ENCODE measurements at regions not wholly inside any gene's neighbourhood (a gene's known extent, or its start where the extent isn't known, plus 50 kb on each side); places are given as distances from the start of the nearest gene placed in this dataset.

DNA sequence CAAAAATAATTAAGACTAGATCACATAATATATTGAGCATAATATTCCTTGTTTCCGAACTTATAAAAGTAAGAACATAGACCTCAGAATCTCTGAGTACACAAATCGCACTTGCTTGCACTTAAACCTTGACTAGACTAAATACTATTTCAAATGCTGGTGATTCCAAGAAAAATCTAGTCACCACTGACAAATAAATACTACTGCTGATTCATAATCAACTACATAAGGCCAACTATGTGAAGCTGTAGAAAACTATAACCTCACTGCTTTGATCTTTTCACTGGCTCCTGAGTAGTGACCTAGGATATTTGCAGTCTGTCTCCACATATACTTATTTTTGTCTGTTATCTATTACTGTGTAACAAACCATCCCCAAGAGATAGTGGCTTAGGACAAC lies 245.4 kb downstream of the DIO2 start:
- H3K27ac ChIP-seq (ENCODE audit: low read depth, low read length), result no peak overlapping the region
- H3K4me1 ChIP-seq (ENCODE audit: insufficient read depth, low read length), result no peaks in the 10 kb centered on the region
- H3K9ac ChIP-seq (ENCODE audit: low read depth, low read length), result no peak overlapping the region
- no peaks in the 10 kb centered on the region for H3K27me3 ChIP-seq (ENCODE audit: insufficient read depth, low read length)
- no peaks in the 10 kb centered on the region for H3K36me3 ChIP-seq (ENCODE audit: insufficient read depth, low read length)
- no peaks in the 10 kb centered on the region for H3K9me3 ChIP-seq (ENCODE audit: insufficient read depth, low read depth, low read length)
- 90% methylated on average over 2 of the region's 2 CpGs for WGBS
- no peak overlapping the region for H3K4me3 ChIP-seq (ENCODE audit: low read length)

DNA sequence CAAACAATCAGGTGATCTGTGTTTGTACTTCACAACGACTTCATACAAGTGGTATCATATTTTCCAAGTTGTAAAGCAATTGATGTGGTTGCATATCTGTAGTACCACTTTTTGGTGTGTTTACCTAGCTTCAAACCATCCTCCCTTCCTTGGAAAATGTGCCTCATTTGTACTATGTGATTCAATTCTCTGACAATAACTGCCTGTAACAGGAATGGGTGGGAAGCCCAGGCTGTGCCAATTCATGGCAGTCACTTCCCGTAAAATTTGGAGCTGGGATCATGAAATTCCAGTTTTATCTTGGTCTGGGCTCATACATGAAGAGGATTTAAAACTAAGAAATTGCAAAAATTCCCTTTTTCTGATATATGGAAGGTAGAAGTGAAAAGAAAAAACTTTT lies 250.1 kb downstream of the DIO2 start:
- no peaks in the 10 kb centered on the region for H3K27me3 ChIP-seq (ENCODE audit: insufficient read depth, low read length)
- H3K9ac ChIP-seq (ENCODE audit: low read depth, low read length), result no peak overlapping the region
- H3K4me3 ChIP-seq (ENCODE audit: low read length), result no peak overlapping the region
- no peaks in the 10 kb centered on the region for H3K4me1 ChIP-seq (ENCODE audit: insufficient read depth, low read length)
- H3K9me3 ChIP-seq (ENCODE audit: insufficient read depth, low read depth, low read length), result no peaks in the 10 kb centered on the region
- 99% methylated on average over 2 of the region's 2 CpGs for WGBS
- no peaks in the 10 kb centered on the region for H3K36me3 ChIP-seq (ENCODE audit: insufficient read depth, low read length)
- no peak overlapping the region for H3K27ac ChIP-seq (ENCODE audit: low read depth, low read length)

DNA sequence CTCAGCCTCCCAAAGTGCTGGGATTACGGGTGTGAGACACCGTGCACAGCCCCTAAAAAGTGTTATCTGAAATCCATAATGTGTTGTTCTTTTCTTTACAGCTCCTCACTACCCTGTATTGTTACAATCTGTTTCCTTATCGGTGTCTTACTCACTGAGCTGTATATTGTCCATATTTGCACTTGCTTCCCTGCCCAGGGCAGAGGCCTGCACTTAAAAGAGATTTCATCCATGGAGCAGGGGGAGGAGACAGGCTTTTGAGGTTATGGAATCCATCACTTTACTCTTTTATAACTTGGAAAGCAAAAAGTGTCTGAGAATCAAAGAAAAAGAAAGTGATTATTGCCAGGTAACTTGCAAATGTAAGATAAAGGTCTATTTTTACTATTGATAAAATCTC lies 251.0 kb downstream of the DIO2 start:
- 98% methylated on average over 3 of the region's 3 CpGs for WGBS
- no peaks in the 10 kb centered on the region for H3K27me3 ChIP-seq (ENCODE audit: insufficient read depth, low read length)
- H3K27ac ChIP-seq (ENCODE audit: low read depth, low read length), result no peak overlapping the region
- no peak overlapping the region for H3K4me3 ChIP-seq (ENCODE audit: low read length)
- H3K9ac ChIP-seq (ENCODE audit: low read depth, low read length), result no peak overlapping the region
- no peaks in the 10 kb centered on the region for H3K9me3 ChIP-seq (ENCODE audit: insufficient read depth, low read depth, low read length)
- no peaks in the 10 kb centered on the region for H3K36me3 ChIP-seq (ENCODE audit: insufficient read depth, low read length)
- no peaks in the 10 kb centered on the region for H3K4me1 ChIP-seq (ENCODE audit: insufficient read depth, low read length)

DNA sequence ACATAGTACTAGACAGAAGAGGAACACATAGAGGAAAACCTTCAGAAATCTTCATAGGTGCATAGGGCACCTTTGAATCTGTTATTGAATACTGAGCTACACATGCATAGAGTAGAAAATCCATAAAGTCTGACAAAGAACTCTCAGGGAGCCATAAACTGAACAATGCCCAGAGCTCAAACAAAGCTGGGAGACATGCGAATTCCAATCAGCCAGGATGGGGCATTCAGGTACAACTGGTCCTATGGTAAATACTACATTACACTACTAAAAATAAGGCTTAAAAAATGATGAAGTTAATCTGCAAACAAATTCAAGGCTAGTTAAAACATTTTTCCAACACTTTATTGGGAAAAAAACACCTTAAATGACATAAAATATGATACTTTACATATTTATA lies 259.7 kb downstream of the DIO2 start:
- H3K4me1 ChIP-seq (ENCODE audit: insufficient read depth, low read length), result peaks cover 7% of the 10 kb centered on the region; the same call in 1 of the 2 replicates
- 69% methylated on average over 1 of the region's 1 CpG for WGBS
- no peak overlapping the region for H3K4me3 ChIP-seq (ENCODE audit: low read length)
- H3K27me3 ChIP-seq (ENCODE audit: insufficient read depth, low read length), result no peaks in the 10 kb centered on the region
- H3K27ac ChIP-seq (ENCODE audit: low read depth, low read length), result no peak overlapping the region
- no peak overlapping the region for H3K9ac ChIP-seq (ENCODE audit: low read depth, low read length)
- H3K9me3 ChIP-seq (ENCODE audit: insufficient read depth, low read depth, low read length), result no peaks in the 10 kb centered on the region
- H3K36me3 ChIP-seq (ENCODE audit: insufficient read depth, low read length), result no peaks in the 10 kb centered on the region

DNA sequence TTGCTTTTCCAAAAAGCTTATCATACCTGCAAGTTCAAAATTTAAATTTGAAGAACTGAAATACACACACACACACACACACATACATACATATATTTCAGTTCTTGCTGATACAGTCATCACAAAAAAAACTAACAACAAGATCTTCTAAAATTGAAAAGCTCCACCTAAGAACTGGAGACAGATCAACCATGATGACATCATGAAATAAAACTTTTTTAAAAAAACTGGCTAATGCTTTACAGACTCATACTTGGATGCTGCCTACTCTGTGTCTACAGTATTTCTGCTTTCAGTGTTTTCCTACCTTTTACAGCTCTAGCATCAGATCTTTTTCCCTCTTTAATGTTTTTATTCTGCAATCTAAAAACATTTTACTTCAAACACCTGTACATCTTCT lies 261.4 kb downstream of the DIO2 start:
- Histone ChIP-seq H3K27ac (ENCODE audit: low read depth, low read length) (no peak overlapping the region), H3K4me1 (ENCODE audit: insufficient read depth, low read length) (peaks cover 7% of the 10 kb centered on the region; the same call in 1 of the 2 replicates), H3K9me3 (ENCODE audit: insufficient read depth, low read depth, low read length) (no peaks in the 10 kb centered on the region), H3K27me3 (ENCODE audit: insufficient read depth, low read length) (no peaks in the 10 kb centered on the region), H3K4me3 (ENCODE audit: low read length) (no peak overlapping the region), H3K36me3 (ENCODE audit: insufficient read depth, low read length) (no peaks in the 10 kb centered on the region), H3K9ac (ENCODE audit: low read depth, low read length) (no peak overlapping the region)

DNA sequence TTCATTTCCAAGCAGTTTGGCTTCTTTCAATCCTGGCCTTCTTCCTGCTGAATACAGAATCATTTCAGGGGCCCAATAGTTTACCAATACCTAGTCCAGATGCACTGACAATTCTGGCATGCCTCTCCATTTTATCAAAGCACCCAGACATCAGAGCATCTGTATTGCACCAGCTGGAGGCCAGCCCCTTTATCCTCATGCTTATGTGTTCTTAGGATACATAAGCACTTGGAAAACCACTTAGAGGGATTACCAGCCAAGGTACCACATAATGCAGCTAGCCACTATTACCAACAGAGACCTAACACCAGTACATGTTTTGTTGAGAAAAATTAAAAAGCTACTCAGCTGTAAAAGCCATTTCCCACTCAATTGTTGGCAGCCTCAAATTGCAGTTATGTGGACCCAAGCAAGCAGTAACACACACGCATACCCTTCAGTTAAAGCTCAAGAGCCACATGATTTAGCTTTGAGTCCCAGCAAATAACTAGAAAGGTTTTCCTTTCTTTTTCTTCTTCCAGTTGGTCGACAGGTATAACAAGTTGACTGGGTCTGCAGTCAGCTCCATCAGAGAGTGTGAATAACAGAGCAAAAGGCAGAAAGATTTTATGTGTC lies 263.8 kb downstream of the DIO2 start:
- no peaks in the 10 kb centered on the region for H3K36me3 ChIP-seq (ENCODE audit: insufficient read depth, low read length)
- H3K9ac ChIP-seq (ENCODE audit: low read depth, low read length), result no peak overlapping the region
- no peak overlapping the region for H3K27ac ChIP-seq (ENCODE audit: low read depth, low read length)
- no peaks in the 10 kb centered on the region for H3K27me3 ChIP-seq (ENCODE audit: insufficient read depth, low read length)
- H3K4me1 ChIP-seq (ENCODE audit: insufficient read depth, low read length), result peaks cover 7% of the 10 kb centered on the region; the same call in 1 of the 2 replicates
- no peaks in the 10 kb centered on the region for H3K9me3 ChIP-seq (ENCODE audit: insufficient read depth, low read depth, low read length)
- WGBS, result 86% methylated on average over 2 of the region's 2 CpGs
- no peak overlapping the region for H3K4me3 ChIP-seq (ENCODE audit: low read length)

DNA sequence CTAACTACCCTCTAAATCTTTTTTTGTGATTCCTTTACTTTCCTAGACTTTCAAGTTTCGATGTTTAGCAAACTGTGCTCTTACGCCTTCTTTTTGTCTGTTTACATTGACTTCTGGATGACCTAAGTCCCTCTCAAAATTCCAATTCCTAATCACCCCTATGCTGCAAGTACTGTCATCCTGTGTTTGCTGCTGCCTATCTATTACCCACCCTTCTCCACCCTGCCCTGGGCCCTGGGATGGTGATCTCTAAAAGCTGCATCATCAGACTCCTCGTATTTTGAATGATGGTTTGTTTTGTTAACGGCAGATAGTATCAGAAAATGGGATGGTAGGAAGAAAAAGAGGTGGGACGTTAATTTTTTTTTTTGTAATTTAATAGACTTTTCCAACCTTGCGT lies 272.1 kb downstream of the DIO2 start:
- Histone ChIP-seq H3K4me1 (ENCODE audit: insufficient read depth, low read length) (no peaks in the 10 kb centered on the region), H3K9ac (ENCODE audit: low read depth, low read length) (no peak overlapping the region), H3K27ac (ENCODE audit: low read depth, low read length) (no peak overlapping the region), H3K27me3 (ENCODE audit: insufficient read depth, low read length) (no peaks in the 10 kb centered on the region), H3K4me3 (ENCODE audit: low read length) (no peak overlapping the region), H3K36me3 (ENCODE audit: insufficient read depth, low read length) (no peaks in the 10 kb centered on the region), H3K9me3 (ENCODE audit: insufficient read depth, low read depth, low read length) (no peaks in the 10 kb centered on the region)
- 92% methylated on average over 5 of the region's 6 CpGs for WGBS

DNA sequence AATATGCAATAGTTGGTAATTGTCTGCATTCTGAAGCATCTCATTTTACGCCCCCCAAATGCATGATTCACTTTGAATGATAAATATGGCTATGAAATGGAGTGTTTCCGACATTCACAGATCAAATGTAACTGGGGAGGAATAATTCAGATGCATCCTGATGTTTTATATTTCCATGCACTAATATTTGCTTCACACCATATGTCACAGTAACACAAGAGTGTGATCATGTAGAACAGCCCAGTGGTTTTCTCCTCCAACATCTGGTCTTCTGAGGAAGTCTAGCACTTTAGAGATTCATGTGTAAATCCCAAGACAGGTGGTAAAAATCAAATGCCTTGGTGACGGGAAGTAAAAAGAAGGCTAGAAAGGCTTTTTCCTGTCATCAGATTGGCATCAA lies 273.1 kb downstream of the DIO2 start:
- Histone ChIP-seq H3K9ac (ENCODE audit: low read depth, low read length) (no peak overlapping the region), H3K9me3 (ENCODE audit: insufficient read depth, low read depth, low read length) (no peaks in the 10 kb centered on the region), H3K27ac (ENCODE audit: low read depth, low read length) (no peak overlapping the region), H3K4me1 (ENCODE audit: insufficient read depth, low read length) (no peaks in the 10 kb centered on the region), H3K4me3 (ENCODE audit: low read length) (no peak overlapping the region), H3K27me3 (ENCODE audit: insufficient read depth, low read length) (no peaks in the 10 kb centered on the region), H3K36me3 (ENCODE audit: insufficient read depth, low read length) (no peaks in the 10 kb centered on the region)
- 94% methylated on average over 3 of the region's 3 CpGs for WGBS

DNA sequence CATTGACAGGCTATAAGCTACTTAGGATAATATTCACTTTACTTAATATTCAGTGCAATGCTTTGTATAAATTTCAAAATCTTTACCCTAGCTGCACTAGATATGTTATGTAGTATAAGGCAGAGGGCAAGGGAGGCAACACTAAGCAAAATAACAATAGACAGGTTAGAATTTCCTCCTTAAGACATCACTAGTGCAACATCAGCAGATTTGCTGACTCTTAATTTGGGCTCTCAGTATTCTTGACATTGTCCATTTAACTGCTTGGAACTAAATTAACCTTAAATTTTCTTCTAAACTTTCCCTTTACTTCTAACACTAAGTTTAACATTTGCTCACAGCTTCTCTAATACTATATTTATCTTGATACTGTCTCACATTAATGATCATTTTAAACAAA lies 273.9 kb downstream of the DIO2 start:
- no peak overlapping the region for H3K9ac ChIP-seq (ENCODE audit: low read depth, low read length)
- H3K36me3 ChIP-seq (ENCODE audit: insufficient read depth, low read length), result no peaks in the 10 kb centered on the region
- H3K27me3 ChIP-seq (ENCODE audit: insufficient read depth, low read length), result no peaks in the 10 kb centered on the region
- H3K27ac ChIP-seq (ENCODE audit: low read depth, low read length), result no peak overlapping the region
- no peaks in the 10 kb centered on the region for H3K4me1 ChIP-seq (ENCODE audit: insufficient read depth, low read length)
- H3K4me3 ChIP-seq (ENCODE audit: low read length), result no peak overlapping the region
- H3K9me3 ChIP-seq (ENCODE audit: insufficient read depth, low read depth, low read length), result no peaks in the 10 kb centered on the region

DNA sequence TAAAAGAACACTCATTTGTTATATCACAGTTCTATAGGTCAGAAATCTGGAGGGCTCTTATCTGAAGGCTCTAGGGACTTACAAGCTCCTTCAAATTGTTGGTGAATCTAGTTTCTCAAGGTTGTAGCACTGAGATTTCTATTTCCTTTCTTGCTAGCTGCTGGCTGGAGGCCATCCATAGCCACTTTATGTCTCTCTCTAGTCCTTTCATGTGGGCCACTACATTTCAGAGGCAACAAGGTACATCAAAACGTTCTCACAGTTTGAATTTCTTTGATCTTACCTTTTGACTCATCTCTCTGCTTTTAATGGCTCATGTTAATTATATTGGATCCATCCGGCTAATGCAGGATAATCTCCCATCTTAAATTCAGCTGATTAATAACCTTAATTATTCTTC lies 286.8 kb downstream of the DIO2 start:
- WGBS, result 82% methylated on average over 2 of the region's 2 CpGs
- no peaks in the 10 kb centered on the region for H3K9me3 ChIP-seq (ENCODE audit: insufficient read depth, low read depth, low read length)
- no peak overlapping the region for H3K27ac ChIP-seq (ENCODE audit: low read depth, low read length)
- no peaks in the 10 kb centered on the region for H3K4me1 ChIP-seq (ENCODE audit: insufficient read depth, low read length)
- no peak overlapping the region for H3K9ac ChIP-seq (ENCODE audit: low read depth, low read length)
- H3K27me3 ChIP-seq (ENCODE audit: insufficient read depth, low read length), result no peaks in the 10 kb centered on the region
- H3K36me3 ChIP-seq (ENCODE audit: insufficient read depth, low read length), result no peaks in the 10 kb centered on the region
- H3K4me3 ChIP-seq (ENCODE audit: low read length), result no peak overlapping the region

DNA sequence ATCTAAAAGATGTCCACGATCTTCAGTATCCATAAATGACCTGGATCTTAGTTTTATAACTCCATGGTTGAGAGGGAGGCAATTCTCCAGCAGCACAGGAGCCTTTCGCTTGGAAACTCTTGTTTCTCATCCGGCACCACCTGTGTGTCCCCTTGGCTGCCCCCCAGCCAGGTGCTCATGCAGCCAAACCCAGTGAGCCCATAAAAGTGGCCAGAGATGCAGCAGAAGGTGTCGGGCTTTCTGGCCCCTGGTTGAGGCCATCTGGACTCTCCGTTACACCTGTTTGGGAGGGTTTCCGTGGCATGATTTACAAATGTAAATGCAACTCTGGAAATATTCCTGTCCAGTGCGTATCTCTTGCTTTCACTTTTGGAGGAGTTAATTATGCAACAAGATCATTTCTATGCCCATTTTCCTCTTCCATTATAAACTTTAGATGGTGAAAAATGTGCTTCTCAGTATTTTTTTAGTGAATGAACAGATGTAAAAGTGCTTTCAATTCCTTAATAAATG lies 291.1 kb downstream of the DIO2 start:
- Histone ChIP-seq H3K9me3 (ENCODE audit: insufficient read depth, low read depth, low read length) (no peaks in the 10 kb centered on the region), H3K4me3 (ENCODE audit: low read length) (no peak overlapping the region), H3K36me3 (ENCODE audit: insufficient read depth, low read length) (no peaks in the 10 kb centered on the region), H3K9ac (ENCODE audit: low read depth, low read length) (no peak overlapping the region), H3K4me1 (ENCODE audit: insufficient read depth, low read length) (no peaks in the 10 kb centered on the region), H3K27me3 (ENCODE audit: insufficient read depth, low read length) (no peaks in the 10 kb centered on the region), H3K27ac (ENCODE audit: low read depth, low read length) (no peak overlapping the region)
- 93% methylated on average over 7 of the region's 7 CpGs for WGBS
